ENCODE measurements at regions not wholly inside any gene's neighbourhood (a gene's known extent, or its start where the extent isn't known, plus 50 kb on each side); places are given as distances from the start of the nearest gene placed in this dataset.

- H3K4me1 ChIP-seq, result no peaks in the 10 kb centered on the region
Observed at GRCh38 chr3:76034649-76035048, 249.3 kb upstream of the ZNF717 start.

GRCh38 chr3:76035117-76035516 is 249.8 kb upstream of the ZNF717 start:
- Histone ChIP-seq H3K4me3 (no peak overlapping the region), H3K27ac (no peak overlapping the region), H3K27me3 (no peaks in the 10 kb centered on the region), H3K9me3 (no peaks in the 10 kb centered on the region), H3K36me3 (no peaks in the 10 kb centered on the region), H3K4me1 (no peaks in the 10 kb centered on the region)
- ATAC-seq, result no peak
- DNase-seq, result no peak
- in situ Hi-C loops (cut with MboI; ENCODE audit: low sequenced_read_pairs in 4 of 4), result no loop called here
- intact Hi-C loops (cut with DNase I; ENCODE audit: low total_unique reads), result no loop called here
- TF ChIP-seq POLR2A (IDR thresholded peaks at IDR 0.05) (no peak), CTCF (IDR thresholded peaks at IDR 0.05 in 4 of 5, conservative IDR thresholded peaks at IDR 0.05 in 1 of 5) (no peak)

More at GRCh38 chr3:76034649-76035048, 249.3 kb upstream of the ZNF717 start:
- TF ChIP-seq CTCF (IDR thresholded peaks at IDR 0.05 in 4 of 5, conservative IDR thresholded peaks at IDR 0.05 in 1 of 5) (no peak), POLR2A (IDR thresholded peaks at IDR 0.05) (no peak)
- in situ Hi-C loops (cut with MboI; ENCODE audit: low sequenced_read_pairs in 4 of 4) (no loop called here), intact Hi-C loops (cut with DNase I; ENCODE audit: low total_unique reads) (no loop called here)
- DNase-seq, result no peak
- Histone ChIP-seq H3K27me3 (no peaks in the 10 kb centered on the region), H3K27ac (no peak overlapping the region), H3K36me3 (no peaks in the 10 kb centered on the region), H3K9me3 (no peaks in the 10 kb centered on the region), H3K4me3 (no peak overlapping the region)
- ATAC-seq, result no peak

- no peaks in the 10 kb centered on the region for H3K4me1 ChIP-seq
- in situ Hi-C loops (cut with MboI; ENCODE audit: low sequenced_read_pairs in 4 of 4), result no loop called here
Observed at GRCh38 chr3:76038949-76039348, 253.6 kb upstream of the ZNF717 start.

GRCh38 chr3:76039431-76039830 is 254.1 kb upstream of the ZNF717 start:
- no peak for ATAC-seq
- Histone ChIP-seq H3K36me3 (no peaks in the 10 kb centered on the region), H3K27me3 (no peaks in the 10 kb centered on the region), H3K4me1 (no peaks in the 10 kb centered on the region), H3K27ac (no peak overlapping the region), H3K4me3 (no peak overlapping the region), H3K9me3 (no peaks in the 10 kb centered on the region)
- TF ChIP-seq POLR2A (IDR thresholded peaks at IDR 0.05) (no peak), CTCF (IDR thresholded peaks at IDR 0.05 in 4 of 5, conservative IDR thresholded peaks at IDR 0.05 in 1 of 5) (no peak)
- in situ Hi-C loops (cut with MboI; ENCODE audit: low sequenced_read_pairs in 4 of 4), result no loop called here
- intact Hi-C loops (cut with DNase I; ENCODE audit: low total_unique reads), result no loop called here
- no peak for DNase-seq

More at GRCh38 chr3:76038949-76039348, 253.6 kb upstream of the ZNF717 start:
- intact Hi-C loops (cut with DNase I; ENCODE audit: low total_unique reads), result no loop called here
- no peak overlapping the region for H3K27ac ChIP-seq
- ATAC-seq (no peak), DNase-seq (no peak)
- H3K4me3 ChIP-seq, result no peak overlapping the region
- H3K27me3 ChIP-seq, result no peaks in the 10 kb centered on the region
- no peaks in the 10 kb centered on the region for H3K36me3 ChIP-seq
- TF ChIP-seq CTCF (IDR thresholded peaks at IDR 0.05 in 4 of 5, conservative IDR thresholded peaks at IDR 0.05 in 1 of 5) (no peak), POLR2A (IDR thresholded peaks at IDR 0.05) (no peak)
- no peaks in the 10 kb centered on the region for H3K9me3 ChIP-seq

- in situ Hi-C loops (cut with MboI; ENCODE audit: low sequenced_read_pairs in 4 of 4), result no loop called here
- no peaks in the 10 kb centered on the region for H3K27me3 ChIP-seq
- H3K4me3 ChIP-seq, result no peak overlapping the region
- no peak for DNase-seq
- no peaks in the 10 kb centered on the region for H3K9me3 ChIP-seq
- no peak for TF ChIP-seq POLR2A (IDR thresholded peaks at IDR 0.05)
- TF ChIP-seq CTCF (IDR thresholded peaks at IDR 0.05 in 4 of 5, conservative IDR thresholded peaks at IDR 0.05 in 1 of 5), result no peak
- ATAC-seq, result no peak
- intact Hi-C loops (cut with DNase I; ENCODE audit: low total_unique reads), result no loop called here
- no peaks in the 10 kb centered on the region for H3K4me1 ChIP-seq
- no peak overlapping the region for H3K27ac ChIP-seq
- H3K36me3 ChIP-seq, result no peaks in the 10 kb centered on the region
Observed at GRCh38 chr3:76040946-76041345, 255.6 kb upstream of the ZNF717 start.
